CD4-positive, CD25-positive, alpha-beta regulatory T cell (primary cell): ENCODE measurements at regions not wholly inside any gene's neighbourhood (a gene's known extent, or its start where the extent isn't known, plus 50 kb on each side); places are given as distances from the start of the nearest gene placed in this dataset.

Experiments
- ATAC-seq, 2 donors: fragments of 150-1000 bp; cut with Tn5 transposase; one replicate each; pipeline ENCODE4 v1.10.0; 2021; ENCODE audit warnings: low read depth in 2 of 2, moderate number of reproducible peaks in 2 of 2, moderate library complexity in 1 of 2
- DNase-seq, 3 donors: peaks; one replicate each; pipeline versions ENCODE4 v3.0.0 to v3.0.0-alpha.2; 2012 to 2022; ENCODE audit warnings: mixed read lengths in 1 of 3
- H3K27ac ChIP-seq: one replicate; pipeline ENCODE4 v1.7.0; 2013; ENCODE audit warnings: mild to moderate bottlenecking, low read length; ENCODE audit not compliant: insufficient read depth, poor library complexity, severe bottlenecking
- H3K27me3 ChIP-seq: one replicate; pipeline ENCODE4 v1.7.0; 2013; ENCODE audit warnings: low read length; ENCODE audit not compliant: control insufficient read depth, insufficient read depth
- H3K36me3 ChIP-seq: one replicate; pipeline ENCODE4 v1.7.0; 2013; ENCODE audit warnings: mild to moderate bottlenecking, low read length, moderate library complexity; ENCODE audit not compliant: control insufficient read depth, insufficient read depth
- H3K4me1 ChIP-seq: 2 replicates; pipeline ENCODE4 v1.7.0; 2013; ENCODE audit warnings: mild to moderate bottlenecking, low read length; ENCODE audit not compliant: insufficient read depth, control insufficient read depth, poor library complexity, severe bottlenecking
- H3K4me3 ChIP-seq: one replicate; pipeline ENCODE4 v1.7.0; 2013; ENCODE audit warnings: low read depth, mild to moderate bottlenecking, low read length, moderate library complexity
- H3K9me3 ChIP-seq, 2 experiments: 1 replicate in 1 of 2; 2 replicates in 1 of 2; pipeline ENCODE4 v1.7.0; 2013; ENCODE audit warnings: low read length in 2 of 2, mild to moderate bottlenecking in 1 of 2, moderate library complexity in 1 of 2; ENCODE audit not compliant: control insufficient read depth in 2 of 2
- H3K27ac Mint-ChIP-seq, 3 donors: one replicate each; pipeline ENCODE4 v1.8.0; 2020 to 2022; ENCODE audit warnings: mild to moderate bottlenecking in 3 of 3, mixed read lengths in 3 of 3, moderate library complexity in 2 of 3
- H3K27me3 Mint-ChIP-seq: one replicate; pipeline ENCODE4 v1.8.0; 2022; ENCODE audit warnings: mild to moderate bottlenecking, mixed read lengths
- H3K36me3 Mint-ChIP-seq: one replicate; pipeline ENCODE4 v1.8.0; 2020; ENCODE audit warnings: mixed read lengths
- H3K4me1 Mint-ChIP-seq, 4 donors: one replicate each; pipeline ENCODE4 v1.8.0; 2020 to 2022; ENCODE audit warnings: mixed read lengths in 4 of 4, mild to moderate bottlenecking in 1 of 4
- H3K4me3 Mint-ChIP-seq, 4 donors: one replicate each; pipeline ENCODE4 v1.8.0; 2020 to 2022; ENCODE audit warnings: mild to moderate bottlenecking in 4 of 4, mixed read lengths in 4 of 4, moderate library complexity in 3 of 4
- H3K9me3 Mint-ChIP-seq, 7 donors: one replicate each; pipeline ENCODE4 v1.8.0; 2020 to 2022; ENCODE audit warnings: mixed read lengths in 7 of 7, mild to moderate bottlenecking in 3 of 7, moderate library complexity in 2 of 7

DNA sequence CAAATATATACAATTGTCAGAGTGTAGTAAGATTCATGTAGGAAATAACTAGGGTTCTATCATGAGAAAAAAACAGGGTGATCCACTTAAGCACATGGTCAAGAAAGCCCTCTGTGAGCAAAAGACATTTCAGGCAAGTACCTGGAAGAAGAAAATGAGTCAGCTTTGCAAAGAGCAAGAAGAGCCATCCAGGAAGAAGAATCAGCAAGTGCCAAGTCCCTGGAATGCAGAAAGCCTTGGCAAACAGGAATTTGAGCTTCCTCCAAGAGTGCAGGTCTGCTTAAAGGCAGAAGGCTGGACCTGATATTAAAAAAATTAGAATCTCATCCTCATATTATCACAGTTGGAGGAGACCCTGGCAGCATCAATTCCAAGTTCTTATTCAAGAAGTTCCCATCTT lies 188.5 kb upstream of the CELF4 start:
- no peaks in the 10 kb centered on the region for H3K36me3 ChIP-seq
- Mint-ChIP-seq H3K4me3 (no peak overlapping the region), H3K27me3 (no peaks in the 10 kb centered on the region), H3K9me3 (peaks cover 0 to 8% (median 2%) of the 10 kb centered on the region in 7 donors), H3K36me3 (no peaks in the 10 kb centered on the region), H3K27ac (no peak overlapping the region), H3K4me1 (no peaks in the 10 kb centered on the region)
- H3K9me3 ChIP-seq, result no peaks in the 10 kb centered on the region
- H3K27ac ChIP-seq, result no peak overlapping the region
- H3K27me3 ChIP-seq, result no peaks in the 10 kb centered on the region
- H3K4me3 ChIP-seq, result no peak overlapping the region
- ATAC-seq, result no peak
- DNase-seq, result no peak
- H3K4me1 ChIP-seq, result no peaks in the 10 kb centered on the region

DNA sequence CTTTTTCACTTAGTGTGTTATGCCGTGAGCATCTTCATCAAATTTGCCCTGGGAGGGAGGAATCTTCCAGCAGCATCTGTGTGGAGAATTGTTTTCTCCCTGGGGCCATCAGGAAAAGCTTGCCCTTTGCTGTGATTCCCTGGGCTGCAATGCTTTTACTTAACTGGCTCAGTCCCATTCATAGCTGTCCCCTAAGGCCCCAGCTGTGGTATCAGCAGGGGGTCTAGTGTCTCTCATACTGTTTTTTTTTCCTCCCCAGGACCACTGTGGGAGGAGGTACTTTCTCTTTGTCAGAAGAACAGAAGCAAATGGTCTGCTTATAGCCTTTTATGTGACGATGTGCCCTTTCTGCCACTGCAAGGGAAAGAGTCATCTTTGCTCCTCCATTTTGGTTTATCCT lies 176.8 kb upstream of the CELF4 start:
- no peak for ATAC-seq
- no peak overlapping the region for H3K27ac Mint-ChIP-seq

GRCh38 chr18:37741032-37741623 lies 175.5 kb upstream of the CELF4 start:
- Histone ChIP-seq H3K4me1 (no peaks in the 10 kb centered on the region), H3K4me3 (no peak overlapping the region), H3K36me3 (no peaks in the 10 kb centered on the region), H3K27ac (no peak overlapping the region), H3K9me3 (no peaks in the 10 kb centered on the region), H3K27me3 (no peaks in the 10 kb centered on the region)
- DNase-seq (no peak), ATAC-seq (no peak)
- Mint-ChIP-seq H3K9me3 (peaks cover 0 to 10% (median 3%) of the 10 kb centered on the region in 7 donors), H3K27ac (no peak overlapping the region), H3K36me3 (no peaks in the 10 kb centered on the region), H3K27me3 (no peaks in the 10 kb centered on the region), H3K4me1 (no peaks in the 10 kb centered on the region), H3K4me3 (no peak overlapping the region)

More for the DNA sequence above, 176.8 kb upstream of the CELF4 start:
- H3K4me1 Mint-ChIP-seq, result no peaks in the 10 kb centered on the region
- no peaks in the 10 kb centered on the region for H3K9me3 ChIP-seq
- DNase-seq, result no peak
- peaks cover 0 to 8% (median 1%) of the 10 kb centered on the region in 7 donors for H3K9me3 Mint-ChIP-seq
- no peak overlapping the region for H3K4me3 Mint-ChIP-seq
- no peaks in the 10 kb centered on the region for H3K36me3 ChIP-seq
- no peak overlapping the region for H3K27ac ChIP-seq
- no peaks in the 10 kb centered on the region for H3K4me1 ChIP-seq
- H3K4me3 ChIP-seq, result no peak overlapping the region
- no peaks in the 10 kb centered on the region for H3K27me3 ChIP-seq
- H3K27me3 Mint-ChIP-seq, result peaks cover 6% of the 10 kb centered on the region
- no peaks in the 10 kb centered on the region for H3K36me3 Mint-ChIP-seq

DNA sequence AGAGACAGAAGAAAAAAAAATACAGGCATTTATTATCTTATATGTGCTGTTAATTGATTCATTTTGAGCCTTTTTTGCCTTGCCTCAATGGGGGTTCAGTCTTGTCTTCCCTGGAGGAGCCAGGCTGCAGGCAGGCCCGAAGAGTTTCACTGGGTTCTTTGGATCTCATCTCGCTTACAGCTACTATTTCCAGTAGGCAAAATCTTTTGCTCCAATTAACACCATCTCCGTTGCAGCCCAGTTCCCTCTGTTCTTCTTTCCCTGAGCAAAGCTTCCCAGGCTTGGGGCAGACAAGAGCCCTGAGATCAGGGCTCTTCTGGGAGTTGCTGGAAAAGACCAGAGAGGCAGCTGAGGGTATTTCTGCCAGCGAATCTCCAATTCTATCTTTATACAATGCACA lies 168.8 kb upstream of the CELF4 start:
- DNase-seq, result no peak
- Mint-ChIP-seq H3K27me3 (no peaks in the 10 kb centered on the region), H3K9me3 (peaks cover under 1 to 13% (median 4%) of the 10 kb centered on the region in 7 donors), H3K27ac (no peak overlapping the region), H3K4me3 (no peak overlapping the region), H3K36me3 (no peaks in the 10 kb centered on the region), H3K4me1 (no peaks in the 10 kb centered on the region)
- H3K4me3 ChIP-seq, result no peak overlapping the region
- no peak for ATAC-seq
- no peaks in the 10 kb centered on the region for H3K36me3 ChIP-seq
- no peaks in the 10 kb centered on the region for H3K9me3 ChIP-seq
- no peaks in the 10 kb centered on the region for H3K4me1 ChIP-seq
- H3K27ac ChIP-seq, result no peak overlapping the region
- H3K27me3 ChIP-seq, result no peaks in the 10 kb centered on the region

GRCh38 chr18:37729716-37730115 lies 164.1 kb upstream of the CELF4 start:
- H3K4me1 Mint-ChIP-seq, result no peaks in the 10 kb centered on the region
- Histone ChIP-seq H3K9me3 (no peaks in the 10 kb centered on the region), H3K4me1 (no peaks in the 10 kb centered on the region), H3K27ac (no peak overlapping the region), H3K36me3 (no peaks in the 10 kb centered on the region), H3K4me3 (no peak overlapping the region), H3K27me3 (no peaks in the 10 kb centered on the region)
- no peaks in the 10 kb centered on the region for H3K27me3 Mint-ChIP-seq
- no peaks in the 10 kb centered on the region for H3K36me3 Mint-ChIP-seq
- ATAC-seq (no peak), DNase-seq (no peak)
- H3K27ac Mint-ChIP-seq, result no peak overlapping the region
- H3K4me3 Mint-ChIP-seq, result no peak overlapping the region
- peaks cover 0 to 10% (median 3%) of the 10 kb centered on the region in 7 donors for H3K9me3 Mint-ChIP-seq

GRCh38 chr18:37724206-37724605 lies 158.6 kb upstream of the CELF4 start:
- DNase-seq (no peak), ATAC-seq (no peak)
- H3K36me3 ChIP-seq, result no peaks in the 10 kb centered on the region
- H3K4me1 Mint-ChIP-seq, result no peaks in the 10 kb centered on the region
- peaks cover 4% of the 10 kb centered on the region for H3K27me3 Mint-ChIP-seq
- H3K27ac Mint-ChIP-seq, result no peak overlapping the region
- no peaks in the 10 kb centered on the region for H3K4me1 ChIP-seq
- H3K36me3 Mint-ChIP-seq, result no peaks in the 10 kb centered on the region
- H3K9me3 ChIP-seq, result no peaks in the 10 kb centered on the region
- no peak overlapping the region for H3K4me3 ChIP-seq
- peaks cover 0 to 4% (median 0%) of the 10 kb centered on the region in 7 donors for H3K9me3 Mint-ChIP-seq
- no peaks in the 10 kb centered on the region for H3K27me3 ChIP-seq
- no peak overlapping the region for H3K27ac ChIP-seq
- H3K4me3 Mint-ChIP-seq, result no peak overlapping the region

- H3K27ac Mint-ChIP-seq, result no peak overlapping the region
- no peak for ATAC-seq
Observed at GRCh38 chr18:37721544-37722522, 156.2 kb upstream of the CELF4 start.

More at GRCh38 chr18:37721544-37722522, 156.2 kb upstream of the CELF4 start:
- Histone ChIP-seq H3K27ac (no peak overlapping the region), H3K36me3 (no peaks in the 10 kb centered on the region), H3K9me3 (no peaks in the 10 kb centered on the region), H3K27me3 (no peaks in the 10 kb centered on the region), H3K4me3 (no peak overlapping the region), H3K4me1 (no peaks in the 10 kb centered on the region)
- no peaks in the 10 kb centered on the region for H3K36me3 Mint-ChIP-seq
- H3K4me1 Mint-ChIP-seq, result no peaks in the 10 kb centered on the region
- peaks cover 0 to 6% (median 0%) of the 10 kb centered on the region in 7 donors for H3K9me3 Mint-ChIP-seq
- H3K4me3 Mint-ChIP-seq, result no peak overlapping the region
- no peak for DNase-seq
- H3K27me3 Mint-ChIP-seq, result peaks cover 4% of the 10 kb centered on the region
